HG02884 (cell line): ENCODE measurements at regions not wholly inside any gene's neighbourhood (a gene's known extent, or its start where the extent isn't known, plus 50 kb on each side); places are given as distances from the start of the nearest gene placed in this dataset.
"Not testable (repeated sequence)": the region's sequence is repeated elsewhere in the genome, so short reads cannot be mapped to it uniquely, and the experiment has no call there.

Source experiments
- ATAC-seq: cut with Tn5 transposase; IDR thresholded peaks from one replicate; pipeline ENCODE4 v1.9.1; 2021; ENCODE audit warnings: mild to moderate bottlenecking, moderate library complexity; ENCODE audit not compliant: unreplicated experiment

DNA sequence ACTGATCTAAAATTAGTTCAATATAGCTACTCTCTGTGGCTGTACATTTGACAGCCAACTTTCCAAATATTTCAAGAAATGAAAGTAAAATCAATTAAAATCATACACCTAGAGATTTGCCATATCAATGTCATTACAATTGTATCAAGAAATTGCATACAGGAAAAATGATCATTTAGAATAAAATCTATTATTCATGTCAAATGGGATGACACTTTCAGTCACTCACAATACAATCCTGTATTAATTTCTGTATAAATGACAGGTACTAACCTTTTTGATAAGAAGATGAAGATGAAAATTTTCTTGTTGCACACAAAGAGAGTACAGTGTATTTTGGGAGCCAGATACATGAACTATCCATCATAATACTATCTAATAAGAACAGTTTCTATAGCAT is 1588.9 kb upstream of the PRMT6 start:
- no peak for ATAC-seq

DNA sequence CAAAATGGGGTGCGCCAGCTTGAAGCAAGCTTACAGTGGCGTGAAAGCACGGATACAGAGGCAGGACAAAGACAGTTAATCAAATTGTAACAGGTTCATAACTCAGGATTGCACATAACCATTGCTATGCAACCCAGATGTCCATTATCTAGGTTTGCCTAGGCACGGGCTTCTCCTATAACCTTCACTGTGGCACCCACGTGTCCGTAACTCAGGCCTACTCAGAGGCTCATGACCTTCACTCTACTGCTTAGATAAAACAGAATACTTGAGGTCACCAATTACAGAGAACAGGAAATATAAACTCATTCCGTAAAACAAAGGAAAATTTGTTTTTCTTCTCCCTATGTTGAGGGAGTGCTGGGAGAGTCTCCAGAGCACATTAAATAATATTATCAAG is 1585.9 kb upstream of the PRMT6 start:
- not testable (repeated sequence) for ATAC-seq

DNA sequence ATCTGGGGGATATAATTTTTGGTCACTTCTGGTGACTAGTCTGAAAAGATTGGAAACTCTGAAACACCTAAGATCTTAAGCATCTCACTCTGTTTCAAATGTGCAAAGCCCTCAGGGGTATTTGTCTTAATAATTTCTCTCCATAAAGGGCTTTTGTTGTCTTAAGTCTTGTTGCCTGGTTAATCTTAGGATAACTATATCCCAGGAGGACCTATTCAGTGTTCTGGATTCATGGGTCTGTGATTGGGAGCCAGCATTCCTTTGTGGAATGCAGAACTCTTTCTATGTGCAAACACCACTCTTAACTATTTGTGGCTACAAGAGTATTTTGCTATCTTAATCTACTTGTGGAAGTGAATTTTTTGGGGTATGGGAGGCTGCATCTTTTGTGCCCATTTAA is 1573.0 kb upstream of the PRMT6 start:
- ATAC-seq: no peak

DNA sequence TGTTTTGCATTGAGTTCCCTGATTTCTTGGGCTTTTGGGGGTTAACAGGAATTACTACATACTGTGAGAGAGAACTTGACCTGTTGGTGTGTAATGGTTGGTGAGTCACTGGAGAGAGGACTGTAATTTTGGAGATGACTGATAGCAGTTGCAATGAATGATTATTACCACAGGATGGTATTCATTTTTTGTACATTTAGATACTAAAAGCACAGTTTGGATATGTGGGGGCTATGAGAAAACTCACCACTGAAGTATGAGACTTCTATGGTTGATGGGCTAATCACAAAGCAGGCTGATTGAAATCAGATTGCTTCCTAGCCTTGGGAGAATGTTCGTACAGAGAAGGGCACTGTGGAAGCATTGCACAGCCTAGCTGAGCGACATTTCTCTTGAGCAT is 1571.3 kb upstream of the PRMT6 start:
- ATAC-seq: no peak

DNA sequence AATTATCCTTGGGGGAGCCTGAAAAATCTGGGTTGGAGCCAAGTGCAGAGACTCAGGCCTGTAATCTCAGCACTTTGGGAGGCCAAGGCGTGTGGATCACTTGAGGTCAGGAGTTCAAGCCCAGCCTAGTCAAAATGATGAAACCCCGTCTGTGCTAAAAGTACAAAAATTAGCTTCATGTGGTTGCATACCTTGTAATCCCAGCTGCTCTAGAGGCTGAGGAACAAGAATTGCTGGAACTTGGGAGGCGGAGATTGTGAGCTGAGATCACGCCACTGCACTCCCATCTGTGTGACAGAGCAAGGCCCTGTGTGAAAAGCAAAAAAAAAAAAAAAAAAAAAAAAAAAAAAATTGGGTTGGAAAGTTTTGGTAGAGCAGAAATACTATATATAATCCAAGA is 1563.6 kb upstream of the PRMT6 start:
- no peak for ATAC-seq

DNA sequence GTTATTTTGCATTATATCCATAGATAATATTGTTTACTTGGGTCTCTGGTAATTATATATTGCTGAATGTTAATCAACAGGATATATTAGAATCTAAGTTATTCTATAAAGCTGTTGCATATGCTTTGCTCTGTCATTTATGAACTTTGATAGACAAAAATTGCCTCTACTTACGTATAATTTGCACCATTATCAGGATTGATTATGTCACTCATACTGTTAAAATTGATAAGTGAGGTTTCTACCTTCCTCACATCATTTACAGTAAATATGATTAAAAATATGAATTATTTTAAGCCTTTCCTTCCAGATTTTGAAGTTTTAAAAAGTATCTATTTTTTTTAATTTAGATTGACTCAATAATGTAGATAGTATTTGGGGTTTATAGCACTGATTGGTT is 1540.4 kb upstream of the PRMT6 start:
- no peak for ATAC-seq

DNA sequence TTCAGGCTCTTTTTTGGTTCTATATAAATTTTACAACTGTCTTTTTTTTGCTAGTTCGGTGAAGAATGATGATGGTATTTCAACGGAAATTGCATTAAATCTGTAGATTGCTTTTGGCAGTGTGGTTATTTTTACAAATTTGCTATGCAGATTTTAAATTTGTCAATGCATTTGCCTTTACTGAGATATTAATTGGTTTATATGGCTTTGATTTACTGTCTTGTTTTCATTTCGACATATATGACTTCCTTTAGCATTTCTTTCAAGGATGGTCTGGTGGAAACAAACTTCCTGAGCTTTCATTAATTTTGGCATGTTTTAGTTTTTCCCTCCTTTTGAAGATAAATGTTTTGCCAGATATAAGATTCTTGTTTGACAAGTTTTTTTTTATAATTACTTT is 1522.5 kb upstream of the PRMT6 start:
- ATAC-seq: no peak

DNA sequence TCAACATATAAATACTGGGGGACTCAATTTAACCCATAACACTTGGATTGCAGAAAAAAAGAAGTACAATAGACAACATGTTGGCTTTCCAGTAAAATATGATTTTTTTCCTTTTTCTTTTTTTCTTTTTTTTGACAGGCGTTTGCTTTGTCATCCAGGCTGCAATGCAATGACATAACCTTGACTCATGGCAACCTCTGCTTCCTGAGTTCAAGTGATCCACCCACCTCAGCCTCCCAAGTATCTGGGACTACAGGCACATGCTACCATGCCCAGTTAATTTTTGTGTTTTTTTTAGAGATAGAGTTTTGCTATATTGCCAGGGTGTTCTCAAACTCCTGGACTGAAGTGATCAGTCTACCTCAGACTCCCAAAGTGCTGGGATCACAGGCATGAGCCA is 1512.0 kb upstream of the PRMT6 start:
- ATAC-seq: no peak

DNA sequence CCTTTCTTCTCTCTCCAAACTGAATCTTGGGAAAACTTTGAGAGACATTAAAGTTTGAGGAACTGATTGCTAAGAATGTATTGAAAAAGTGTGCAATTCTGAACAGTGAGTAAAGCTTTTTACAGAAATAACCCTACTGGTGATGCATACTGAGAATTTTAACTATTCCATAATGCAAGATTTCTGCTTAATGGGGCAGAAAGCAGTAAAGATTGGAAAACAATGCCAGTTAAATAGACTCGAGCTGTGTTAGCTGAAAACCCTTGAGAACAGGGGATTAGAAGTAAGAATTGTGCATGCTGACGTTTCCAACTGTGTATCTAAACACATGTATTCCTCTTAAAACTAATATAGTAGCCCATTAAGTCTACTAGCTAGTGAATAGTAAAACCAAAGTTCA is 1500.2 kb upstream of the PRMT6 start:
- no peak for ATAC-seq

DNA sequence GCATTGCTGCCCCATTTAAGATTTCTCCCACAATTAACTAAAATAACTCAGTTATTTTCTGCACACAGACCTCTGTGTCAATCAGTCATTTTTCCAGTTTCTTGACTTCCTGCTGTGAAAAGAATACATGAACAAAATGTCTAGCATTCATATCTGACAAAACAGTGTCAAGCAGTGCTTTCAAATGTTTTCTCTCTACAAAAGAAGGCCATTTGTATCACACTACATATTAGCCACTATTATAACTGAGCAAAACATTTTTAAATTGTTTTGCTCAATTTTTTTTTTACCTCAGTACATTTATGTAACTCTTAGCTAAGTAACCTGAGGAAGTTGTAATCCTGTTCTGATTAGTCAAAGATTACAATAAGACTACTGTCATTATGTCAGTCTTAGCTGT is 1498.5 kb upstream of the PRMT6 start:
- no peak for ATAC-seq

DNA sequence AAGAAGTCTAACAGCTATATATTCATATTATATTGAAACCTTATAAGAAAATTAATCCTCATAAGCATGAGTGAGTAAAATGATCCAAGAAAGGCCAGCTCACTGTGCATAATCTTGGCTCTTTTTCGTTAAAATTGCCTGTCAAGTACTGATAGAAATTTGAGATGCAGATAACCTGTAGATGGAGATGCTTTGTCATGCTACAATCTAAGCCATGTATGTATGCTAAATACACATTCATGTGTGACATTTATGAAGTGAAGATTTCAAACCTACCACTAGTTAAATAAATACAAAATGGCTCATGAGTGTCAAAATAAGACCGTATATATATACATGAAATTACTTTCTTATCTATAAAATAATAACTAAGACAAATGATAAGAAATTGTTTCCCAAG is 1491.5 kb upstream of the PRMT6 start:
- ATAC-seq: no peak

DNA sequence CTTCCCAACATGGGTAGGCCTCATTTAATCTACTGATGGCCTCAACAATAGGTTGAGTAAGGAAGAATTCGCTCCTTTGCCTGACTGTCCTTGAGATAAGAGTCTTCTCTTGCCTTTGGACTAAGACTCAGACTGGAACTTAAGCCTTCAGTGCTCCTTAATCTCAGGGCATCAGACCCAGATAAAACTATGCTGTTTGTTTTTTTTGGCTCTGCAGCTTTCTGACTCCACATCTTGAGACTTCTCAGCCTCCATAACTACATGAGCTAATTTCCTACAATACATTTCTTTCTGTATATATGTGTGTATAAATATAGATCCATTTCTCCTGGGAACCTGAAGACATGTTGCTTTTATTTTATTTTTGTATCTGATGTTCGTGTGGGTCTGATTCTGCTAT is 1470.7 kb upstream of the PRMT6 start:
- ATAC-seq: no peak

DNA sequence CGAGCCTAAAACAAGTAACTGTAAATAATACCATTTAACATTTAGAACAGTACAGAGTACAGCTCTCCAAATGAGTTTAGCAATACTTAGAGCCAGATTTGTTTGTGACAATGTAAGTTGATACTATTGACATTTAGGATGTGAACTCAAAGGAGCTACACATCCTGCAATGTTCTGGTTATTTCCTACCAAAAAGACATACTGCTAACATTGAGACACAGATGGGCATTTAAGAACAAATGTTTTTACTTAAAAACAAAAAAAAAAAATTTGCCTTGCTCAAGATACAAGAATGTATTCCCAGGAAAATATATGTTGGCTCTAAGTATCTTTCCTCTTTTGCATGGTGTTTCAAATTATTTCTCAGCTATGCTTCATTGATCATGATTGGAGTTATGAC is 1464.8 kb upstream of the PRMT6 start:
- no peak for ATAC-seq

DNA sequence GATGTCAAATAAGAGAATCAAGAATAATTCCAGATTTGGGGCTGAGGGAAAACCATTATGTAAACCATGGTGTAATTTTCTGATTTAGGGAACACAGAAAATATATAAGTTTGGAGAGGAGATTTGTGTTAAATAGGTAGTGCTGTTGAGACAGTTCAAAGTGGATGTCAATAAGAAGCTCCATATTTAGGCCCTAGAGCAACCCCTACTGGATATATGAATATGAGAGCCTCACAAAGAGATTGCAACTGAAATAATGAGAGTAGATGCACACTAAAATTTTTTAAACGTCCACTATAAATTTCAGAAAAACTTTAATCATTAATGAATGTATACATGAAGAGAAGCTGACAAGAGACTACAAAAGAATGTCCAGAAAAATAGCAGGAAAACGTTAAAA is 1447.8 kb upstream of the PRMT6 start:
- no peak for ATAC-seq

DNA sequence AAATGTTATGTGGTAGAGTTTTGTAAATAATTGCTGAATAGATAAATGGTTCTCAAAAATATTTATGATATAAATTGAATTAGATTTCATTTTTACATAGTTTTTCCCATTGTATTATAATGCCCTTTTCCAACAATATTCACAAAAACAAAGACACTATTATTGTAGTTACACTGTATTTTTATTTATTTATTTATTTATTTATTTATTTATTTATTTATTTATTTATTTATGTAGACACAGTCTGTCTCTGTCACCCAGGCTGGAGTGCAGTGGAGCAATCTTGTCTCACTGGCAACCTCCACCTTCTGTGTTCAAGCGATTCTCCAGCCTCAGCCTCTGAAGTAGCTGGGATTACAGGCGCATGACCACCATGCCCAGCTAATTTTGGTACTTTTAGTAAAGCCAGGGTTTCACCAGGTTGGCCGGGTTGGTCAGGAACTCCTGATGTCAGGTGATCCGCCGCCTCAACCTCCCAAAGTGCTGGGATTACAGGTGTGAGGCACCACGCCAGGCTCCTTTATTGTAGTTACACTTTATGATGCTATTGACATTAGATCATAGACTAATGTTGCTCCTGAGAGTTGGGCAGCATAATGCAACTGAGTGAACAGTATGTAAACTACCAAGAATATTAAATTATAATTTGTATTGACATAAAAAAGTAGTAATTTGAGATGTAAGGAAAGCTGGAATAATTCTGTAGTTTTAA is 1430.0 kb upstream of the PRMT6 start:
- ATAC-seq: no peak

DNA sequence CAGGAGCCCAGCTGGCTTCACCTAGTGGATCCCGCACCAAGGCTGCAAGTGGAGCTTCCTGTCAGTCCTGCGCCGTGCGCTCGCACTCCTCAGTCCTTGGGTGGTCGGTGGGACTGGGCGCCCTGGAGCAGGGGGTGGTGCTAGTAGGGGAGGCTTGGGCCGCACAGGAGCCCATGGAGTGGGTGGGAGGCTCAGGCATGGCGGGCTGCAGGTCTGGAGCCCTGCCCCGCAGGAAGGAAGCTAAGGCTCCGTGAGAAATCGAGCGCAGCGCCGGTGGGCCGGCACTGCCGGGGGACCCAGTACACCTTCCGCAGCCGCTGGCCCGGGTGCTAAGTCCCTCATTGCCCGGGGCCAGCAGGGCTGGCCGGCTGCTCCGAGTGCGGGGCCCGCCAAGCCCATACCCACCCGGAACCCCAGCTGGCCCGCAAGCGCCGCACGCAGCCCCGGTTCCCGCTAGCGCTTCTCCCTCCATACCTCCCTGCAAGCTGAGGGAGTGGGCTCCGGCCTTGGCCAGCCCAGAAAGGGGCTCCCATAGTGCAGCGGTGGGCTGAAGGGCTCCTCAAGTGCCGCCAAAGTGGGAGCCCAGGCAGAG is 1425.2 kb upstream of the PRMT6 start:
- not testable (repeated sequence) for ATAC-seq

DNA sequence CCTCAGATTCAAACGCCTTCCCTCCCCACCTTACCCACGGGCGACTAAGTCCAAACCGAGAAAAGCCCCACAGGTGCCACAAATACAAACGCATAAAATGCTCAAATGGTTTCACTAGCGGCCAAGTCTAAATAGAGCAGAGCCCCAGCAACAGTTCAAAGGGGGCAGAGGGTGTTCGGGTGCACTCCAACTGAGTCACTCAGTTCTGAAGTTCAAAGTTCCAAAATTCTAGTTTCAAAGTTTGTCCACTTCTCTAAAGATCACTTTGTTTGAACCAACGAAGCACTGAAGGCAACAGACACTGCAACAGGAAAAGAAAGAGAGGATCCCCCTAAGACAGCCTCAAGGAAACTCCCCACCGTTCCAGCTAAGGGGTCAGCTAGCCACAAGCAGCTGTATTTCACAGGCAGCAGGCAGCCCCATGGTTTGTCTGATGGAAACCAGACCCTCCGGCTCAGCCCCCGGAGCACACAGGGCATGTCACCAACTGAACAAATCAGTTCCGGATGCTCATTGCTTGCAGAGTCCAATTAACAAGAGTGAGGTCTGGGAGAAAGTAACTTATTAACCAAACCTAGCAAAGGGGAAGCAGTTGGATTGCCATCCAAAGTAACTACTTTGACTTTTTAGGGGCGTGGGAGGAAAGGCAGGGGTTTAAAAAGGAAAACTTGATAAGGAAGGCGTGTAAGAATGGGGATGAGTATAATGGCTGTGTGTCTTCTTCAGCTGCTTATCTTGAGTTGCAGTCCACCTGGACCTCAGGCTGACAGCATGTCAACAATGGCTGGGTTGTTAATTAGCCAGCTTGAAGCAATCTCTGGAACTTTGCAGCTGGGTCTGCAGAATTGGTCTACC is 1423.9 kb upstream of the PRMT6 start:
- ATAC-seq: no peak

DNA sequence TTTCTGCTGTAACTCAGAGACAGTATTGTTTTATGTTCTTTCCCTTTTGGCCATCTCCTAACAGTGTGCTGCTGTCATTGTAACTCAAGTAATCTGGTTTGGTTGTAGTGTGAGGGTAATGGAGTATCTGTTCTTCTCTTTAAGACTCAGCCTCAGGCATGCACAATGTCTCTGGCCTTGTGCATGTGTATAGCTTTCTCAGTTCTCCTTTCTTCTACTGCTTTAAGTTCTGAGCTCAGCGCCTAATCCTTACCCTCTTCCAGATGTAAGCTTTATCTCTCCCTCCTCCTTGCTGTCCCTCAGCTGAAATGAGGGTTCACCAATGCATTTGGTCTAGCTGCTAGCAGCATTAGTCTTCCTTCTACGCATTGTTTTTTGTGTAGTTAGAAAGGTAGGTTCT is 1420.4 kb upstream of the PRMT6 start:
- ATAC-seq: no peak

DNA sequence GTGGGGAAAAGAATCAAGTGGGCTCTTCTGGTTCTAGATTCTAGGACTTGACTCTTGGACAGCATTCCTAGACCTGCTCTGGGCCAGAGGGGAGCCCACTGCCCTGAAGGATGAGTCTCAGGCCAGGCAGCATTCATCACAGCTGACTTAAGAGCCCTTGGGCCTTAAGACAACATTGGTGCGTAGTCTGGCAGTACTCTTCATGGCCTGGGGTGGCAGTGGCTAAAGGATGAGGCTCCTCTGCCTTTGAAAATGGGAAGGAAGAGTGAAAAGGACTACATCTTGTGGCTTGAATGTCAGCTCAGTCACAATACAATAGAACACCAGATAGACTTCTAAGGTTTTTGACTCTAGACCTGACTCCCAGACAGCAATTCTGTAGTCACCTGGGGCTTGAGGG is 1415.1 kb upstream of the PRMT6 start:
- no peak for ATAC-seq

DNA sequence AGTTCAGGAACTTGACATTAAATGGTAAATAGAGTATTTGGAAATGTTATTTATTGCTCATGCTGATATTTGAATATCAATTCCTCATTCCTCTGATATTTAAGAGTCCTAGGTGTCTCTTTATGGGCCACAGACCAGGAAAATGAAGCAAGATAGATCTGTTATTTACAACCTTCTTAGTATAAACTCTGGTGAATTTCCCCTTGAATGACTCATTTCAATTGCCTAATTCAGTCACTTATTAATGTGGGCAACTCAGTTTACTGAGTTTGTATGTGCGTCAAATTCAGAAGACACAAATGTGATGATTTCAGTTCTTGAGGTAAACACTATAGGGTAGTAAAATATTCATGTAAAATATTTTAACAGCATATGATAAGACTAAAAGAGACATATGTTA is 1404.4 kb upstream of the PRMT6 start:
- no peak for ATAC-seq

DNA sequence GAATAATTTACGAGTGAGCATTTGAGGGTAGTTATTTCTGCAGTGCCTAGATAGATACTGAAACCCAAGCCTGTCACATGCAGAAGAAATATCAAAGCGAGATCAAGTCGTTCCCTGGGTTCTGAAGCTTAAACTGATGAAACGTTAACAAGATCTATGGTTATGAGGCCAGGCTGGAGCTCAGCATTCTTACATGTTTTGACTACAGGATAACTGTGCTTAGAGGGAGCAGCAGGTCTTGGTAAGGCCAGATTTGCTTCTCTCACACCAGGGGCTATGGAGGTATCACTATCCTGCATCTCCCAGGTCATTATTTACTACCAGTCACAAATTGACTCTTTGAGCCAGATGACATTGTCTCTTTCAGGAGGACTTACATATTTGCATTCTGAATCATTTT is 1401.4 kb upstream of the PRMT6 start:
- no peak for ATAC-seq

DNA sequence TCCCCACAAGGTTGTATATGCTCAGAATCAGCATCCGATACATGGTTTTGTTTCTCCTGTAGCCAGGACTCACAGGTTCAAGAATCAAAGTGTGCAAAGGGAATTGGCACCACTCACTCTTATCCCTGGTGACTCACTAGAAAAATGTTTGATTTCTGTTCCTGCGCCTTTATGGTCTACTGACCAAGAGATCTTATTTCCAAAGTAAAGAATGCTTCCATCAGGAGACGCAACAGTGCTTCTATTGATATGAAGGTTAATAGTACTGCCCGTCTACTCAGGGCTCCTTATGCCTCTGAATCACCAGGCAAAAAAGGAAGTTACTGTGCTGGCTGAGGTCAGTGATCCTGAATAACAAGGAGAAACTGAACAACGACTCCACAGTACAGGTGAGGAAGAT is 1392.0 kb upstream of the PRMT6 start:
- no peak for ATAC-seq
